HL-60 (cell line): ENCODE measurements at regions not wholly inside any gene's neighbourhood (a gene's known extent, or its start where the extent isn't known, plus 50 kb on each side); places are given as distances from the start of the nearest gene placed in this dataset.

Experiments used
- CTCF ChIP-seq: IDR thresholded peaks from one replicate; pipeline ENCODE4 v1.5.1; 2011; ENCODE audit warnings: low read length, control low read depth, inconsistent platforms; ENCODE audit not compliant: insufficient read depth
- REST ChIP-seq: IDR thresholded peaks from 2 replicates; pipeline ENCODE4 v1.6.1; 2012; ENCODE audit warnings: low read depth; ENCODE audit not compliant: insufficient replicate concordance

- TF ChIP-seq CTCF (no peak), REST (no peak)
Observed at GRCh38 chr3:67075295-67075694, 77.2 kb downstream of the KBTBD8 start.
